ENCODE measurements at regions not wholly inside any gene's neighbourhood (a gene's known extent, or its start where the extent isn't known, plus 50 kb on each side); places are given as distances from the start of the nearest gene placed in this dataset.

DNA sequence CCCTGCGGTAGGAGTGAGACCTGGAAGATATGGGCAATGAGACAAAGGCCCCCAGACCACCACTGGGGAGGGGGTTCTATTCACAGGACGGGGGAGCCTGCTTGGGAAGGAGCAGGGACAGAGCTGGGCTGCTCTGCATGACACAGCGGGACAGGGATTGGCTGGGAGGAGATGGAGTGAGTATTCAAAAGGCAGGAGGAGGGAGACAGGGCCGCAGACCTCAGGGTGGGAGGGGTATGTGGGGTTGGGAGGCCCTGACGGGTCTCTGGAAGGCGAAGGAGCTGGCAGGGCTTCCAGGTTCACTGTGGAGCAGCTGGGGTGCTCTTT lies 60.8 kb upstream of the RPS6KA2 start:
- TF ChIP-seq EZH2 (IDR thresholded peaks at IDR 0.05; ENCODE audit: insufficient read depth, poor library complexity, severe bottlenecking), result no peak
- no peak for TF ChIP-seq EZH2phosphoT487 (IDR thresholded peaks at IDR 0.05; ENCODE audit: insufficient read depth, low read depth)
